ENCODE measurements at regions not wholly inside any gene's neighbourhood (a gene's known extent, or its start where the extent isn't known, plus 50 kb on each side); places are given as distances from the start of the nearest gene placed in this dataset.

GRCh38 chr2:157967856-157968255, 91.7 kb upstream of the ACVR1 start:
- TF ChIP-seq GABPA (IDR thresholded peaks at IDR 0.05; ENCODE audit: borderline replicate concordance, insufficient read depth, low read length) (no peak), RNF2 (IDR thresholded peaks at IDR 0.05; ENCODE audit: borderline replicate concordance, low read depth, low read length, missing control alignments, poor library complexity, severe bottlenecking) (no peak), CBX5 (IDR thresholded peaks at IDR 0.05; ENCODE audit: low read depth, low read length) (no peak), ZNF274 (IDR thresholded peaks at IDR 0.05; ENCODE audit: borderline replicate concordance, extremely low read depth, low read length) (no peak), POLR2A (IDR thresholded peaks at IDR 0.05; ENCODE audit: control extremely low read depth in 1 of 2, low read depth in 2 of 2, low read length in 2 of 2) (no peak)

Measured in H1 (cell line).